Activated naive CD8-positive, alpha-beta T cell treated with anti-CD3 and anti-CD28 coated beads for 36 hours (primary cell): ENCODE measurements at regions not wholly inside any gene's neighbourhood (a gene's known extent, or its start where the extent isn't known, plus 50 kb on each side); places are given as distances from the start of the nearest gene placed in this dataset.

ENCODE experiments used
- DNase-seq: peaks from one replicate; pipeline ENCODE4 v3.0.0; 2021
- H3K27ac Mint-ChIP-seq: one replicate; pipeline ENCODE4 v1.8.0; 2022; ENCODE audit warnings: mild to moderate bottlenecking, moderate library complexity, mixed read lengths
- H3K27me3 Mint-ChIP-seq: one replicate; pipeline ENCODE4 v1.8.0; 2022; ENCODE audit warnings: mild to moderate bottlenecking, mixed read lengths
- H3K36me3 Mint-ChIP-seq: one replicate; pipeline ENCODE4 v1.8.0; 2021; ENCODE audit warnings: mild to moderate bottlenecking, mixed read lengths
- H3K4me1 Mint-ChIP-seq: one replicate; pipeline ENCODE4 v1.8.0; 2021; ENCODE audit warnings: mixed read lengths
- H3K4me3 Mint-ChIP-seq: one replicate; pipeline ENCODE4 v1.8.0; 2022; ENCODE audit warnings: mild to moderate bottlenecking, moderate library complexity, mixed read lengths
- H3K9me3 Mint-ChIP-seq: one replicate; pipeline ENCODE4 v1.8.0; 2022; ENCODE audit warnings: mixed read lengths

DNA sequence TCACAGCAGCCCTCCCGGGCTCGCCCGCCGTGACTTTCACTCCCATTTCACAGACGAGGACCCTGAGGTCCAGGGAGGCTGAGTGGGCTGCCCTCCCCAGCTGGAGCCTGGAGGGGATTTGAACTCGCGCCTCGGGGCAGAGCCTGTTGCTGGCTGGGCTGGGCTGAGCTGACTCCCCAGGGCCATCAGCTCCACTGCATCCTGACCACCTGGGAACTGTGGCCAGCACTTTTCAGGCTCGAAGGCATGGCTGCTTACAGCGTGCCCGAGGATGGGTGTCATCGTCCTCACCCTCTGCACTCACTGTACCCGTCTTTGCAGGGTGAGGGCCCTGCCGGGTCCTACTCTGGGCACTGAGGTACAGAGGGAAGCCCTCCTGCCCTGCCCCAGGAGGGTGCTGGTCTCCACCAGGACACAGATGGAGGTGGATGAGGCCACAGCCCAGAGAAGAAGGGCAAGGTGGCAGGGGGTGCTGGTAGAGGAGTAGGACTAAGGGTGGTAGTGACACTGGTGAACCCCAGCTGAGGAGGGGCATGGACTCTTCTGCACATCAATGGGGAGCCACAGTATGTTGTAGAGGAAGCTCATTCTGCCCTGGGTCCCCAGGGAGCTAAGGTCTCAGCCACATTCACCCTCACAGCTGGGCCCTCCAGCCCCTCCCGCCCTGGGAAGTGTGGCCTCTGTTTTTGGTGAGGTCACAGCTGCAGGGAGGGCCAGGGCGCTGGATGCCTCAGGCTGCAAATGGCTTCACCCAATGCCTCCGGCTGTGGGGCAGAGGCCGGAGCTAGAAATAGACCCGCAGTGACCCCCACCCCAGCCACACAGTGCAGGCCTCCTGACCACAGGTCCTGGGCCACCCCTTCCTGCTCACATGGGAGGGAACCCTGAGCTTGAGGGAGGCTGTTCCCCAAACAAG, 365.1 kb upstream of the SFSWAP start:
- H3K9me3 Mint-ChIP-seq = no peaks in the 10 kb centered on the region
- H3K27ac Mint-ChIP-seq = no peak overlapping the region
- no peak for DNase-seq
- H3K36me3 Mint-ChIP-seq = no peaks in the 10 kb centered on the region
- H3K27me3 Mint-ChIP-seq = peaks cover 4% of the 10 kb centered on the region
- H3K4me3 Mint-ChIP-seq = no peak overlapping the region
- no peaks in the 10 kb centered on the region for H3K4me1 Mint-ChIP-seq

GRCh38 chr12:131346555-131347344, 364.1 kb upstream of the SFSWAP start:
- Mint-ChIP-seq H3K4me1 (peaks cover 2% of the 10 kb centered on the region), H3K36me3 (no peaks in the 10 kb centered on the region), H3K27ac (no peak overlapping the region), H3K27me3 (peaks cover 4% of the 10 kb centered on the region), H3K4me3 (no peak overlapping the region), H3K9me3 (no peaks in the 10 kb centered on the region)
- DNase-seq = no peak

- H3K4me3 Mint-ChIP-seq = no peak overlapping the region
- H3K36me3 Mint-ChIP-seq = no peaks in the 10 kb centered on the region
- peaks cover 2% of the 10 kb centered on the region for H3K4me1 Mint-ChIP-seq
These were observed 363.6 kb upstream of the SFSWAP start for GRCh38 chr12:131347345-131347714.

GRCh38 chr12:131347732-131348131, 363.2 kb upstream of the SFSWAP start:
- Mint-ChIP-seq H3K4me3 (no peak overlapping the region), H3K36me3 (no peaks in the 10 kb centered on the region), H3K4me1 (peaks cover 2% of the 10 kb centered on the region), H3K9me3 (no peaks in the 10 kb centered on the region), H3K27ac (no peak overlapping the region), H3K27me3 (peaks cover 4% of the 10 kb centered on the region)
- DNase-seq = no peak

More at GRCh38 chr12:131347345-131347714, 363.6 kb upstream of the SFSWAP start:
- peaks cover 4% of the 10 kb centered on the region for H3K27me3 Mint-ChIP-seq
- no peak overlapping the region for H3K27ac Mint-ChIP-seq
- H3K9me3 Mint-ChIP-seq = no peaks in the 10 kb centered on the region
- DNase-seq = no peak

GRCh38 chr12:131348231-131348630, 362.7 kb upstream of the SFSWAP start:
- H3K27ac Mint-ChIP-seq = no peak overlapping the region
- H3K4me1 Mint-ChIP-seq = peaks cover 2% of the 10 kb centered on the region
- no peaks in the 10 kb centered on the region for H3K36me3 Mint-ChIP-seq
- no peak for DNase-seq
- no peaks in the 10 kb centered on the region for H3K9me3 Mint-ChIP-seq
- no peak overlapping the region for H3K4me3 Mint-ChIP-seq
- H3K27me3 Mint-ChIP-seq = peaks cover 4% of the 10 kb centered on the region

GRCh38 chr12:131348646-131349045, 362.2 kb upstream of the SFSWAP start:
- Mint-ChIP-seq H3K27ac (no peak overlapping the region), H3K4me3 (no peak overlapping the region), H3K27me3 (peaks cover 4% of the 10 kb centered on the region), H3K36me3 (no peaks in the 10 kb centered on the region), H3K9me3 (no peaks in the 10 kb centered on the region), H3K4me1 (peaks cover 2% of the 10 kb centered on the region)
- no peak for DNase-seq

- Mint-ChIP-seq H3K36me3 (no peaks in the 10 kb centered on the region), H3K27me3 (peaks cover 4% of the 10 kb centered on the region), H3K4me1 (peaks cover 2% of the 10 kb centered on the region), H3K9me3 (no peaks in the 10 kb centered on the region), H3K4me3 (no peak overlapping the region), H3K27ac (no peak overlapping the region)
- DNase-seq = no peak
These were observed 361.3 kb upstream of the SFSWAP start for GRCh38 chr12:131349397-131350127.

DNA sequence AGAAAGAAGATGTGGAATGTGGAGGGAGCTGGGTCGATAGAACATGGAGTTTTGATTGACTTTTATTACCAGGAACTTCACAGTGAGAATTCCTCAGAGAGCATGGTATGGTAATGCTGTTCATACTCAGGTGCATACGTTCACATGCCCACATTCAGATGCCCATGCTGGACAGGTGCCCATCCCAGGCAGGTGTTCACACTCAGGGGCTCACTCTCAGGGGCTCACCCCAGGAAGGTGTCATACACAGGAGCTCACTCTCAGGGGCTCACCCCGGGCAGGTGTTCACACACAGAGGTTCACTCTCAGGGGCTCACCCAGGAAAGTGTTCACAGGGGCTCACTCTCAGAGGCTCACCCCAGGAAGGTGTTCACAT, 360.0 kb upstream of the SFSWAP start:
- DNase-seq = no peak
- H3K27me3 Mint-ChIP-seq = peaks cover 4% of the 10 kb centered on the region
- peaks cover 2% of the 10 kb centered on the region for H3K4me1 Mint-ChIP-seq
- H3K27ac Mint-ChIP-seq = no peak overlapping the region
- H3K4me3 Mint-ChIP-seq = no peak overlapping the region
- no peaks in the 10 kb centered on the region for H3K36me3 Mint-ChIP-seq
- no peaks in the 10 kb centered on the region for H3K9me3 Mint-ChIP-seq

GRCh38 chr12:131351319-131352028, 359.4 kb upstream of the SFSWAP start:
- H3K4me3 Mint-ChIP-seq = no peak overlapping the region
- H3K9me3 Mint-ChIP-seq = no peaks in the 10 kb centered on the region
- no peak overlapping the region for H3K27ac Mint-ChIP-seq
- no peaks in the 10 kb centered on the region for H3K36me3 Mint-ChIP-seq
- peaks cover 2% of the 10 kb centered on the region for H3K4me1 Mint-ChIP-seq
- H3K27me3 Mint-ChIP-seq = peaks cover 7% of the 10 kb centered on the region
- DNase-seq = peak; percentile 11

DNA sequence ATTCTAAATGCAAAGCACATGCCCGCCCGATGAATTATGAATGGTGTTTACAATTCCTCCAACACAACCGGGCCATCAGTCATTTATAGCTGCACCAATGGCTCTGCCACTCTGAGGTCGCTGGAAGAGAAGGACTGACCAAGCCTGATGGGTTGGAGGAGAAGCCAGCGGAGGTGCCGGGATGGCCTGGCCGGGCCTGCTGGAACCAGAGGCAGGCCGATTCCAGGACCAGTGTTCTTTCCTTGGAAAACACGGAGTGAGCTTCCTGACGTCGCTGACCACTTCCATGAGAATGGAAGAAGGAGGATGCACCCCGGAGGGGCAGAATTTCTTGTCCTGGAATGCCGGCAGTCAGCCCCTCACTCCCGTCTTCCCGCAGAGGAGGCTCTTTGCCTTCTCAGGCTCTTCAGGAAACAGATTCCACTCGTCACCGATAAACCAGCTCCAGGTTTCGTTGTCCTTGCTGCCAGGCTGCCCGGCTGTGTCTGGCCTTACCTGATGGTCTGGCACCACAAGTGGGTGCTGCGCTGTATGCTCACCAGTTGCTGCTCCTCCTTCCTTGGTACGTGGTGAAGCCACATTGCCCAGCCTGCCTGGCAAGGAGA, 358.5 kb upstream of the SFSWAP start:
- Mint-ChIP-seq H3K4me3 (no peak overlapping the region), H3K4me1 (peaks cover 2% of the 10 kb centered on the region), H3K27ac (no peak overlapping the region), H3K36me3 (no peaks in the 10 kb centered on the region), H3K27me3 (peaks cover 13% of the 10 kb centered on the region), H3K9me3 (no peaks in the 10 kb centered on the region)
- no peak for DNase-seq

GRCh38 chr12:131353376-131353775, 357.5 kb upstream of the SFSWAP start:
- Mint-ChIP-seq H3K27me3 (peaks cover 19% of the 10 kb centered on the region), H3K4me1 (peaks cover 2% of the 10 kb centered on the region), H3K4me3 (no peak overlapping the region)

DNA sequence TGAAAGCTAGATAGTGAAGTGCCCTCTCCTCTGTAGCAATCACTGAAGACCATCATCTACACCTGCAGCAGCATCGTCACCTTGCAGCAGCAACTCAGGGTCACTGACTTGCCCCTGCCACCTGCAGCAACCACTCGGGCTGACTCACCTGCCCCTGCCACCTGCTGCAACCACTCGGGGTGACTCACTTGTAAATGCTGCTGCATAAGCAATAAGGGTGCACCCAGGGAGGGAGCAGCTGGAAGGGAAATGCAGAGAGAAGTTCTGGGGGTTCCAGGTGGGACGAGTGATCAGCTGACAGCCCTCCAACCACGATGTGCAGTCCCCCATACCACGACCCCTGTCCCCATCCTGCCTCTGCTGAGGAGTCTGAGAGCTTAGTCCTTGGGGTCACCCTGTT, 357.1 kb upstream of the SFSWAP start:
- Mint-ChIP-seq H3K27me3 (peaks cover 22% of the 10 kb centered on the region), H3K9me3 (no peaks in the 10 kb centered on the region), H3K36me3 (no peaks in the 10 kb centered on the region), H3K4me3 (no peak overlapping the region), H3K4me1 (peaks cover 2% of the 10 kb centered on the region), H3K27ac (no peak overlapping the region)
- no peak for DNase-seq

More at GRCh38 chr12:131353376-131353775, 357.5 kb upstream of the SFSWAP start:
- DNase-seq = no peak
- Mint-ChIP-seq H3K36me3 (no peaks in the 10 kb centered on the region), H3K27ac (no peak overlapping the region), H3K9me3 (no peaks in the 10 kb centered on the region)

GRCh38 chr12:131355361-131356245, 355.3 kb upstream of the SFSWAP start:
- H3K36me3 Mint-ChIP-seq = no peaks in the 10 kb centered on the region
- peaks cover 18% of the 10 kb centered on the region for H3K27me3 Mint-ChIP-seq
- H3K27ac Mint-ChIP-seq = no peak overlapping the region
- H3K9me3 Mint-ChIP-seq = no peaks in the 10 kb centered on the region
- H3K4me3 Mint-ChIP-seq = no peak overlapping the region
- peaks cover 2% of the 10 kb centered on the region for H3K4me1 Mint-ChIP-seq
- DNase-seq = no peak
